ENCODE measurements at regions not wholly inside any gene's neighbourhood (a gene's known extent, or its start where the extent isn't known, plus 50 kb on each side); places are given as distances from the start of the nearest gene placed in this dataset.

DNA sequence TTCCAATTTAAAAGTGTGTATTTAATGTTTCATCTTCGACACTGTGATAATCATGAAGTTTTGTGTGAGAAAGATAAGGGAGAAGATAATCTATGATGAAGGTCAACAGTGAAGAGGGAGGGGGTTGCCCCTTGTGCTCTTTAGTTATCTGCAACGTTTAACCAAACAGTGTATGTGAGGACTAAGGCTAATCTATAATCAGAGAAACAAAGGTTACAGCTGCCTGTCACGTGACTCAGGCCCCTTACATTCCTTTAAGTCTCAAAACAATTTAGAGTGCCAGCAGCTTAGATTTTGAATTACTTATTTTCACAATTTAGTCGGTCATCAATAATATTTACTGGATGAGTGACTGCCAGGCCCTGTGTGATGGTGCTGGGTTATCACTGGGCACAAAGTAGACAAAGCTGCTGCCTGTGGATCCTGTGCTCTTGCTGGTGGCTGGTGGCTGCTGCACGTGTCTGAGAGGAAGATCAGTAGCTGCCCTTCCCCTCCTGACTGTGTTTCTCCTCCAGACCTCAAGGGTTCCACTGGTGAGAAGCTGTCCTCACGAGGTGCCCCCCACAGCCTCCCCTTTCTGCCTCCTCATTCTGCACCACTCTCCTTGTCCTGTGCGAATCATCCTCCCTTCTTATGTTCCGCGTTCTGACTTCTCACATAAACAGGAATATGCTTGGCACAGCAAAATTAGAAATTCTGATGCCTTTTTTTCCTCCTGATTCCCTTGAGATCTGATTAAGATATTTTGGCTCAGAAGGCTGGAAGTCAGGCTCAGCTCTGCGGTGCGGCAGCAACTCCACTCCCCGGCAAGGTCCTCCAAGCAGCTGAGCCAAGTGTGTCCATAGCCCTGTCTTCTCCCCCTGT lies 331.1 kb upstream of the B3GAT1 start (continued):
- TF ChIP-seq CTCF (IDR thresholded peaks at IDR 0.05; ENCODE audit: control extremely low read depth in 1 of 3, insufficient read depth in 1 of 3, low read depth in 1 of 3, low read length in 3 of 3): no peak
- no peak for TF ChIP-seq JUN (IDR thresholded peaks at IDR 0.05; ENCODE audit: low read depth, low read length)
- TF ChIP-seq, protein P1, sequence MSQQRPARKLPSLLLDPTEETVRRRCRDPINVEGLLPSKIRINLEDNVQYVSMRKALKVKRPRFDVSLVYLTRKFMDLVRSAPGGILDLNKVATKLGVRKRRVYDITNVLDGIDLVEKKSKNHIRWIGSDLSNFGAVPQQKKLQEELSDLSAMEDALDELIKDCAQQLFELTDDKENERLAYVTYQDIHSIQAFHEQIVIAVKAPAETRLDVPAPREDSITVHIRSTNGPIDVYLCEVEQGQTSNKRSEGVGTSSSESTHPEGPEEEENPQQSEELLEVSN (IDR thresholded peaks at IDR 0.05): no peak
- TF ChIP-seq CBX5 (IDR thresholded peaks at IDR 0.05; ENCODE audit: low read depth, low read length): no peak
